NB4 (cell line): ENCODE measurements at regions not wholly inside any gene's neighbourhood (a gene's known extent, or its start where the extent isn't known, plus 50 kb on each side); places are given as distances from the start of the nearest gene placed in this dataset.

Source experiments
- DNase-seq: peaks from one replicate; pipeline ENCODE4 v3.0.0; 2010; ENCODE audit warnings: low read depth
- H3K4me3 ChIP-seq: one replicate; pipeline ENCODE4 v1.5.1; 2011; ENCODE audit warnings: mild to moderate bottlenecking, low read depth, low read length, moderate library complexity
- MYC ChIP-seq: IDR thresholded peaks from 2 replicates; pipeline ENCODE4 v1.6.1; 2011; ENCODE audit warnings: low read depth, low read length
- POLR2A ChIP-seq: IDR thresholded peaks from 2 replicates; pipeline ENCODE4 v1.6.1; 2011; ENCODE audit warnings: mild to moderate bottlenecking; ENCODE audit not compliant: insufficient read length; ENCODE audit errors: extremely low read depth
- TF ChIP-seq, protein P1 (sequence below): IDR thresholded peaks from one replicate; pipeline ENCODE4 v1.5.1; 2012; ENCODE audit warnings: low read depth, low read length
- TF ChIP-seq, protein P2 (sequence below): IDR thresholded peaks from 2 replicates; pipeline ENCODE4 v1.6.1; 2011; ENCODE audit warnings: low read depth, low read length

DNA sequence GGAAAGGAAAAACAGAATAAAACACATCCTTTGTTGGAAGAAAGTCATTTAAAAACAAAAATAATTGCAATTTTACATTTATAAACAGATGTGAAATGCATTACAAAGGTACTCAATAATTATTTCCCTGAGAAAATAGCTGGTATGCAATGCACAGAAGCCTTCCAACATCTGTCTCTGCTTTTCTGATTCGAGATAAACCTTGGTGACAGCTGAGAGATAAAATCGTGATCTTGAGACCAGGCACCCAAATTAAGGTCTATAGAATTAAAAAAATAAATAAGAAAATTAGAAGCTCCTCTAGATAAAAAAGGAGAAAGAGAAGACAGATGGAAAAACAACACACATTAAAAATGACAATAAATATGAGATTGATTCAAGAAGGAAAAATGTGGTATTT is 544.0 kb downstream of the SPRY1 start:
- DNase-seq: no peak
- TF ChIP-seq MYC: no peak
- TF ChIP-seq, protein P1, sequence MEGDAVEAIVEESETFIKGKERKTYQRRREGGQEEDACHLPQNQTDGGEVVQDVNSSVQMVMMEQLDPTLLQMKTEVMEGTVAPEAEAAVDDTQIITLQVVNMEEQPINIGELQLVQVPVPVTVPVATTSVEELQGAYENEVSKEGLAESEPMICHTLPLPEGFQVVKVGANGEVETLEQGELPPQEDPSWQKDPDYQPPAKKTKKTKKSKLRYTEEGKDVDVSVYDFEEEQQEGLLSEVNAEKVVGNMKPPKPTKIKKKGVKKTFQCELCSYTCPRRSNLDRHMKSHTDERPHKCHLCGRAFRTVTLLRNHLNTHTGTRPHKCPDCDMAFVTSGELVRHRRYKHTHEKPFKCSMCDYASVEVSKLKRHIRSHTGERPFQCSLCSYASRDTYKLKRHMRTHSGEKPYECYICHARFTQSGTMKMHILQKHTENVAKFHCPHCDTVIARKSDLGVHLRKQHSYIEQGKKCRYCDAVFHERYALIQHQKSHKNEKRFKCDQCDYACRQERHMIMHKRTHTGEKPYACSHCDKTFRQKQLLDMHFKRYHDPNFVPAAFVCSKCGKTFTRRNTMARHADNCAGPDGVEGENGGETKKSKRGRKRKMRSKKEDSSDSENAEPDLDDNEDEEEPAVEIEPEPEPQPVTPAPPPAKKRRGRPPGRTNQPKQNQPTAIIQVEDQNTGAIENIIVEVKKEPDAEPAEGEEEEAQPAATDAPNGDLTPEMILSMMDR: no peak
- no peak for TF ChIP-seq POLR2A
- TF ChIP-seq, protein P2, sequence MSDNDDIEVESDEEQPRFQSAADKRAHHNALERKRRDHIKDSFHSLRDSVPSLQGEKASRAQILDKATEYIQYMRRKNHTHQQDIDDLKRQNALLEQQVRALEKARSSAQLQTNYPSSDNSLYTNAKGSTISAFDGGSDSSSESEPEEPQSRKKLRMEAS: no peak
- H3K4me3 ChIP-seq: no peak overlapping the region

DNA sequence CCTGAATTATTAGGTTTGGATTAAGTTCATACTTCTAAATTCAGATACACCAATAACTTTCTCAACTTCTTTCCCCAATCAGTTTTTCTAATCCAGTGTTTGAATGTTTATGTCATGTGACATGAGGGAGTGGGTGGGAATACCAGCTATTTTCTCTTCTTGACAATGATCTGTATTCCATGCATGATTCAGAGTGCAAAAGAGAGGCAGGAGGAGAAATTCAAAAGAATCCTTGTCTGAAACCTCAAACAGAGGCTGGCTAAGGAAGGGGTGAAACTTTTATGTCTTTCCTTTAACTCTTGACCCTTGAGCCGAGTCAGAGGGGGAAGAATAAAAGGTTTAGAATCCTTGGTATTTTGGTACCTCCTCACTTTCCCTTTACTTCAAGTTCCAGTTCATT is 544.7 kb downstream of the SPRY1 start:
- DNase-seq: no peak
- H3K4me3 ChIP-seq: no peak overlapping the region
- no peak for TF ChIP-seq POLR2A
- TF ChIP-seq, protein P1: no peak
- TF ChIP-seq, protein P2: no peak
- no peak for TF ChIP-seq MYC

DNA sequence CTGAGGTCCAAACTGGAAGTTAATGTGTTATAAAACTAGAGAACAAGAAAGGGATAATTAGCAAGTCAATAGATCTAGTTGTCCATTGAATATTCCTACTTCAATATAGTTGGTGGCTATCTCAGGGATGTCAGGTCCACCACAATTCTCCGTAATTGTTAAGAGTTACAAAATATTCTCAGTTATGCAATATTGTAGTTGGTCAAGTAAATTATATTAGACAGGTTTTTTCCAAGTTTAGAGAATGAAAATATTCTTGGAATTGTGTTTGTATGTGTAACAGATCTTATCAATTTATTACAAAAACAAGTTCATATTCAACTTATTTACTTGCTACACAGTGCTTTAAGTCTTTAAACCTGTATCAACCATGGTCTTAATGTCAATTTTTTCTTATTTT is 547.4 kb downstream of the SPRY1 start:
- no peak for DNase-seq
- no peak for TF ChIP-seq POLR2A
- TF ChIP-seq, protein P1: no peak
- no peak overlapping the region for H3K4me3 ChIP-seq

DNA sequence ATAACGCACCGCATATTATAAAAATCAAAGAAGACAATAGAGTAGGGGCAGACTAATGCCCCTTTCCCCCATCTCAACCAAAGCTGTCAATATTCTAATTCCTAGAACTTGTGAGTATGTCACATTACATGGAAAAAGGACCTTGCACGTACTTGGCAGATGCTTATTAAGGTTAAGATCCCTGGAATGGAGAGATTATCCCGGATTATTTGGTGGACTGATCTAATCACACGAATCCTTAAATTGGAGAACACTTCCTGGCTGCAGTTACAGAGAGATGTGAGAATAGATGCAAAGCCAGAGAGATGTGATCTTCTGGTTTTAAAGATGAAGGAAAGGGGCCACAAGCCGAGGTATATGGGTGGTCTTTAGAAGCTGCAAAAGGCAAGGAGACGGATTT is 548.7 kb downstream of the SPRY1 start:
- H3K4me3 ChIP-seq: no peak overlapping the region
- DNase-seq: no peak
- TF ChIP-seq POLR2A: no peak

DNA sequence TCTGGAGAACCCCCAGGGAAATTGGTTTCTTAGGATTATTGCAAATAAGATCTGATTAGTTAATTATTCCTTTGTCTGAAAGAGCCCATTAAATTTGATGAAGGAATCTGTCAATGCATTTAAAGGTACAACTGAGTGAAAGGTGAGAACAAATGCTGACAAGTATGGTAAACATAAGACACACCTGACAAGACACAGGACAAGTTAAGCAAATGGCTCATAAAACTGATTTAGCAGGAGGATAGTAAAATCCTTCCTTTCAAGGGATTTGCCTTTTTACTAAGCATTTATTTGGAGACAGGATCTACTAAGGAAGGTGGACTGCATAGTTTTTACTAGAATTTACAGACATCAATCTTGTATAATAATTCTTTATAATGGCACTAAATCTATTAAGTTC is 553.9 kb downstream of the SPRY1 start:
- no peak overlapping the region for H3K4me3 ChIP-seq
- DNase-seq: no peak
- TF ChIP-seq, protein P2: no peak
- TF ChIP-seq, protein P1: no peak
- TF ChIP-seq MYC (no peak), POLR2A (no peak)

DNA sequence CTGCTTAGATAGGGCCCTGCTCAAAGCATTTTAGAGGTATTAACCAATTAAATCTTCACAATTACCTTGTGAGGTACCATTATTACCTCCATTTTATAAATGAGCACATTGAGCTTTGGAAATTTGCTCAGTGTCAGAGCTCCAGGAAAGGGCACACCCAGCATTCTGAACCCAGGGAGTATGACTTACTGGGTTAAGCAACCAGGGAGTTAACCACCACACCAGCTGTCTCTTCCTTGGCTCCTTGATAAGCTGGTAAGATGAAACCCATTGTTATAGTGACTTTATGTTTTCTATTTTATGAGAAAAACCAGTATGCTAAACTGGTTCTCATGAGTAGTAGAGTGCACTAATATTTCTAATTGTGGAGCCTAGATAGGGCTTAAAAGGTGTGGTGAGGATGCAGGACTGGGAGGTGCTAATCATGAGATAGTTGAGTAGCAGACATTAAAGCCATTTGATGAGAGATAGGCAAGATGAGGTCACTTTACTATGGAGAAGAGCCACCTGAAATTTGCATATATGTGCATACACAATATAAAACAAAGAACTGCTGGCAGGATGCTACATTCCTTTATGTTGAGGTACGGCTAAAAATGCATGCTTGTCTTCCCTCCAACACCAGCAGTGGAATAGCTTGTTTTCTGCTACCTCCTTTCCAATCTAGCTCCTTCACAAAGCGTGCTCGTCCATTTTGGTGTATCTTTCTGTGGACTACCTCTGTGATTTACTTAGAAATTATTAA is 556.1 kb downstream of the SPRY1 start:
- no peak for DNase-seq
- H3K4me3 ChIP-seq: no peak overlapping the region
- TF ChIP-seq MYC: no peak

DNA sequence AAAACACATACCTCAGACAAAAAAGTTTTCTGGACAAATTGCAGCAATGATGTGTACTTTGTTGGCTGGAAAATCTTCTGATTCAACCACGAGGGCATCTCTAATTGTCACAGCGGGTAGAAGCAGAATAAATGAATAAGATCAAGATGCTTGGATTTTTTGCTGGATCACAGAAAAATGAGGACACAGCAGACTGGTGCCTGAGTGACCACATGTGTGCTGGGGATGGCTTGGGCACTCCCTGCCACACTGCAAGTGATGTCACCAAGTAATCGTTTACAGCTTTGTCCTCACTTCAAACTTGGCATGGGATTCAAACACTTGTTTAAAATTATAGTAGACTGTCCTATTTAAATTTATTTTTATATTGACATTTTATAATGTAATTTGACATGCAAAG is 557.0 kb downstream of the SPRY1 start:
- no peak overlapping the region for H3K4me3 ChIP-seq
- DNase-seq: no peak
- TF ChIP-seq, protein P2: no peak
- TF ChIP-seq, protein P1: no peak
- no peak for TF ChIP-seq MYC
- no peak for TF ChIP-seq POLR2A
